HG02798 (cell line): ENCODE measurements at regions not wholly inside any gene's neighbourhood (a gene's known extent, or its start where the extent isn't known, plus 50 kb on each side); places are given as distances from the start of the nearest gene placed in this dataset.
"Not testable (repeated sequence)": the region's sequence is repeated elsewhere in the genome, so short reads cannot be mapped to it uniquely, and the experiment has no call there.

Source experiments
- ATAC-seq: cut with Tn5 transposase; IDR thresholded peaks from one replicate; pipeline ENCODE4 v1.9.1; 2021; ENCODE audit warnings: mild to moderate bottlenecking; ENCODE audit not compliant: unreplicated experiment, poor library complexity

GRCh38 chr2:52312486-52312885 is 1280.6 kb upstream of the NRXN1 start:
- no peak for ATAC-seq

GRCh38 chr2:52311862-52312261 is 1279.9 kb upstream of the NRXN1 start:
- no peak for ATAC-seq

- ATAC-seq: no peak
Observed at GRCh38 chr2:52308156-52308555, 1276.2 kb upstream of the NRXN1 start.

DNA sequence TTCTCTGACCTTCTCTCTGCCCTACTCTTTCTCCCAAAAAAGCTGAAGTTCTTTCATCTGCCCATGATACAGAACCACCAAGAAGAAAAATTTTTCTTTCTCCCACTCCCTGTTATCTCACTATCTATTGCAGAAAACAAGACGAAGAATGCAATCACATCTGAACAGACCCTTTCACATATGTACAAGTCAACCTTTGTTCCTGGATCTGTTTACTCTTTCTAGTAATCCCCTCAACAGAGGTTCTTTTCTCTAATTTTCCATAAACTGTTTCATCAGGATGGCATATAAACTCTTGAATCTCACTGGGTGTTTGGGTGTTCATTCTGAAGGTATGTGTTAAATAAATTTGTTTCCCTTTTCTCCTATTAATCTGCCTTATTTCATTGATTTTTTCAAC is 1262.7 kb upstream of the NRXN1 start:
- no peak for ATAC-seq

- no peak for ATAC-seq
Observed at GRCh38 chr2:52292801-52293200, 1260.9 kb upstream of the NRXN1 start.

- no peak for ATAC-seq
Observed at GRCh38 chr2:52289741-52290140, 1257.8 kb upstream of the NRXN1 start.

- ATAC-seq: no peak
Observed at GRCh38 chr2:52288596-52288995, 1256.7 kb upstream of the NRXN1 start.

DNA sequence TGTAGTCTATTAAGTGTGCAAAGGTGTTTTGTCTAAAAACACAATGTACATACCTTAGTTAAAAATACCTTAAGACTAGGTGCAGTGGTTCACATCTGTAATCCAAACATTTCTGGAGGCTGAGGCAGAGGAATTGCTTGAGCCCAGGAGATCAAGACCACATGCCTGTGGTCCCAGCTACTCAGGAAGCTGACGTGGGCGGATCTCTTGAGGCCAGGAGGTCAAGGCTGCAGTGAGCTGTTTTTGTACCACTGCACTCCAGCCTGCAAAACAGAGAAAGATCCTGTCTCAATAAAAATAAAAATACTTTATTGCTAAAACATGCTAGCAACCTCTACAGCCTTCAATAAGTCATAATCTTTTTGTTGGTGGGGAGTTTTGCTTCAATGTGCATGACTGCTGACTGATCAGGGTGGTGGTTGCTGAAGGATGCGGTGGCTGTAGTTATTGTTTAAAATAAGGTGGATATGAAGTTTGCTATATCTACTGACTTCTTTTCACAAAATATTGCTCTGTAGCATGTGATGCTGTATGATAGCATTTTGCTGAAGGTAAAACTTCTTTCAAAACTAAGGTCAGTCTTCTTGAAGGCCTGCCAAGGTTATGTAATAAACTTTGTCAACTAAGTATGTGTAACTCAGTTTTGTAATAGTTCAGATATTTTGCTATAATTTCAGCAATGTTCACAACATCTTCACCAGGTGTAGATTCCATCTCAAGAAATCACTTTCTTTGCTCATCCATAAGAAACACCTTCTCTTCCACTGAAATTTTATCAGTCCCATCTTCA is 1238.0 kb upstream of the NRXN1 start:
- ATAC-seq: no peak

GRCh38 chr2:52264911-52265310 is 1233.0 kb upstream of the NRXN1 start:
- ATAC-seq: no peak

DNA sequence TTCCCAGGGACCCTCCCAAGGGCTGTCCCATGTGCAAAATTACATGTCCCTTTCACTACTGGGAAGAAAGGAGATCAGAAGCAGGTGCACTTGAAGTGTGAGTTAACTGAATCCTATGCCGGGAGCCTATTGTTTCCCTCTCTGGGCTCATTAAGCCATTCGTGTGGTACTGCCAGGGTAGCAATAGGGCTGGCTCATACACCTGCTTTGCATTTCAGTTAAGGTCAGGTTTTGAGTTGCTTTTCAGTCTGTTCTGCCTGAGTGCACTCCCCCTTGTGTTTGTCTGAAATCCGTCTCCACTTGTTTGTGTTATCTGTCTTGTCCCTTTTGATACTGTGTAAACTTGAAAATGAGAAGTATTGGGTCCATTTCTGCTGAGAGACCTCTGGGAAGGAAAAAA is 1232.6 kb upstream of the NRXN1 start:
- ATAC-seq: no peak

DNA sequence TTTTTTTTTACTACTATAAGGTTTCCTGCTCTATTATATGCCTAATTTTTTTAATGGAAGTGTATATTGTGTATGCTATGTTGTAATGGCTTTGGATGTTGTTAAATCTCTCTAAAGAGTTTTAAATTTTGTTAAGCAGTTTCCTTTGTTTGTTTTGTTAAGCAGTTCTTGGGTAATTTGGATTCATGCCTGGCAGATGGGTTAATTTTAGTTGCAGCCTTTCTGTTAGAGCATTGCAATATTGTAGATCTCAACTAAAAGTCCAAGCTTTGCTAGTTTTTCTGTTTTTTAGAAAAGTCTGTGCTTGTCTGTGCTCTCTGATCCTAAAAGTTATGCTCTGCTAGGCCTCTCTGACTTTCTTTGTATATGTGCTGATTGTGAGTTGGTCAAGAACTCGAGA is 1229.0 kb upstream of the NRXN1 start:
- no peak for ATAC-seq

DNA sequence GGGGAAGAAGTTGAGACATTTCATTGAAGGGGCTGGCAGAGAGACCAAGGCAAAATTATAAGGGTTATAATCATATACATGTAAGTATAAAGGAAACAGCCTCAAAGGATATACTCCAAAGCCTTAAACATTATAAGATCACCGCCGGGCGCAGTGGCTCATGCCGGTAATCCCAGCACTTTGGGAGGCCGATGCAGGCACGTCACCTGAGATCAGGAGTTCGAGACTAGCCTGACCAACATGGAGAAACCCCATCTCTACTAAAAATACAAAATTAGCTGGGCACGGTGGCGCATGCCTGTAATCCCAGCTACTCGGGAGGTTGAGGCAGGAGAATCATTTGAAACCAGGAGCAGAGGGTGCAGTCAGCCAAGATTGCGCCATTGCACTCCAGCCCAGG is 1227.0 kb upstream of the NRXN1 start:
- not testable (repeated sequence) for ATAC-seq

DNA sequence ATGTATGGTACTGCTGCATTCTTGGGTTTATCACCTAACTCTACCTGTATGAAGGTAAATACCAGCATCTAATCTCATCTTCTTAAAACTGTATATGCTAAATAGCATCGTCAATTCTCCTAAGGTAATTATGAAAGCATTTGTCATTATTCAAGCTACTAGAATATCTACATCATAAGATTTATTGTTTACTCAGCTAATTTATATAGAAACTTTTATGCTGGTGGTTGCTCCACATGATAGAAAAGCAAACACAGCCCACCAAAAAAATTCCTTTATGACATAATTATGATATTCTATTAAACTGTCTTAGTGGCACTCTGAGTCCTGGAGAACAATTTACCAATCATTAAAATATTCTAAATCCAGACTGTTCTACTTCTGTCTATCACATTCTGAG is 1226.1 kb upstream of the NRXN1 start:
- no peak for ATAC-seq

DNA sequence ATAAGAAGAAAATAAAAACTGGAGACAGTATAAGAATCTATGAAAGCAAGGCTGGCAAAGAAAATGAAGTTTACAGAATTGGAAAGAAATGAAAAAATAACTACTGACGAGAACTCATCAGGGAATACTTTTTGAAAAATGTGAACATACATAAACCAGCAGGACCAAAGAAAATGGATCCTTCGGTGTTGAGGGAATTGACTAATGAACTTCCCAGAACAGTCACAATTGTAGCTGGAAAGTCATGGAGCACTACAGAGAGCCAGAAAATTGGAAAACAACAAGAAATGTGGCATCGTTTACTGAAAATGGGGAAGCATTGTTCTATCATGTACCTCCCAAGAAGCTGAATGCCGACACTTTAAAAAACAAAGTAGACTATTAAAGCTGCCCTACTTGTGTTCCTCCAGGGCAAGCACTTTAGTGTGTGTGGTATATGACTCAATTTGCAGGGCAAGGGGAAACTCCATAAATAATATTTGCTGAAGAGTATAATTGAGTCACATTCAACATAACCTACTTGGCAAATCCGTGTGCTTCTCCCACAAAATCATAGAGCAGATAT is 1221.6 kb upstream of the NRXN1 start:
- ATAC-seq: no peak

DNA sequence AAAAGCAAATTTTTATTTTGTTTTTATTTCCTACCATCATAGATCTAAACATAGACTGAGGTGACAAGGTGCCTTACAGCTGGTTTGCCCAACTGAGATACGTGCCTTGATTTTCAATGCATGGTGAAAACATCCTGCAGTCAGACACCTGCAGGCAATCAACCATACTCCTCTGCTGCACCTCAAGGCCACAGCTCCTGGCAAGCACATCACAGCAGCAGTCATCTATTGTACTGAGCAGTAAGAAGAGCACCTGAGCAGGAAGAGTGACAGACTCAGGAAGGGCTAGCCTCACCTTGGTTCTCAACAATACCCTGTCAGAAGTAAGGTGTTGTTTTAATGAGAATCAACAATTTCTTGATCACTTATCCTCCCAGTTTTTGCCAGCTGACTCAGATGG is 1206.8 kb upstream of the NRXN1 start:
- no peak for ATAC-seq

DNA sequence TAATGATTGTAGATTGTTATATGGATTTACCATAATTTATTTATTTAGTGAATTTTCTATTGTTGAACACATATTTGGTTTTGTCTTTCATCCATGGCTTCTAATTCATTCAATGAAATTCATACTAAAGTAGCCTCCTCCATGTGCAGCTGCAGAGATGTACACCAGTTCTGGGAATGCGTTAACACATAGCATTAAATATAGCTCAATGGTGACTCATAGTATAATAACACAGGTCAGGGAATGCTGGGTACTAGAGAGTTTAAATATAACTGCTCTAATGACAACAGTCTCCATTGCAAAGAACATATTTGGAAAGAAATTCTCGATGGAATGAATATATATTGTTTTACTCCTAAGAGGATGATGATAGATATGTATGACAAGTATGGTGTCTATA is 1190.2 kb upstream of the NRXN1 start:
- no peak for ATAC-seq

- no peak for ATAC-seq
Observed at GRCh38 chr2:52220393-52220792, 1188.5 kb upstream of the NRXN1 start.

DNA sequence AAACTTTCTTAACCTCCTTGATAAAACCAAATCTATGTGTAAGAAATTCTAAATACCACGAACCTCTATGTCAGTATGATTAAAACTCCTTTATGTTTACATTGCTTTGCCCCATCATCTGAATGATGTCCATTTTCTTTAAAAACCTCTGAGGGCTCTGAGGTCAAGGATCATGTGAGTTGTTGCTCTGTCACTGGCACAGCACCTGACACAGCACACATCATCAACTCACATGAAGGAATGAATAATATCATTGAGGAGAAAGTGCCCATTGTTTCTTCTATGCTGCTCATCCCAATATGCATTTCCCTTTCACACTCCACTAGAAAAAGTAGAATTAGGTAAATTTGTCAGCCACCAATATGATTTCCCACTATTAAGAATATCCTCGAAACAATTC is 1178.7 kb upstream of the NRXN1 start:
- ATAC-seq: no peak

GRCh38 chr2:52210161-52210560 is 1178.2 kb upstream of the NRXN1 start:
- no peak for ATAC-seq

- no peak for ATAC-seq
Observed at GRCh38 chr2:52194342-52194741, 1162.4 kb upstream of the NRXN1 start.

GRCh38 chr2:52193804-52194203 is 1161.9 kb upstream of the NRXN1 start:
- no peak for ATAC-seq

- ATAC-seq: no peak
Observed at GRCh38 chr2:52192656-52193055, 1160.7 kb upstream of the NRXN1 start.
